HEK293 (cell line): ENCODE measurements at regions not wholly inside any gene's neighbourhood (a gene's known extent, or its start where the extent isn't known, plus 50 kb on each side); places are given as distances from the start of the nearest gene placed in this dataset.

Experiments used
- CTCF ChIA-PET: fragments of 350-600 bp; formaldehyde crosslinking; extraction: SDS; loops from one replicate; lab custom pipeline; 2021; ENCODE audit warnings: antibody characterized with exemption; lab: Yijun Ruan, JAX
- POLR2A ChIA-PET: fragments of 300-600 bp; formaldehyde crosslinking; extraction: SDS; loops from one replicate; lab custom pipeline; 2020; ENCODE audit warnings: antibody characterized with exemption, inconsistent platforms; lab: Yijun Ruan, JAX
- H3K27ac ChIP-seq: fragments of 200-500 bp; sonication (Bioruptor generic); 2 replicates; pipeline ENCODE4 v1.5.1; 2014; ENCODE audit warnings: low read depth, low read length, control low read depth, inconsistent platforms; ENCODE audit errors: extremely low read depth
- H3K36me3 ChIP-seq, 2 experiments: fragments of 200-500 bp in 1 of 2; sonication (Bioruptor generic) in 1 of 2; 1 replicate in 1 of 2; 2 replicates in 1 of 2; pipeline ENCODE4 v1.5.1; 2014 to 2017; ENCODE audit warnings: inconsistent platforms in 2 of 2, low read length in 2 of 2; ENCODE audit not compliant: control insufficient read depth in 2 of 2, insufficient read depth in 1 of 2
- H3K4me1 ChIP-seq: fragments of 200-500 bp; sonication (Bioruptor generic); 2 replicates; pipeline ENCODE4 v1.5.1; 2014; ENCODE audit warnings: mild to moderate bottlenecking, low read length, inconsistent platforms; ENCODE audit not compliant: control insufficient read depth, insufficient read depth
- H3K4me3 ChIP-seq: 2 replicates; pipeline ENCODE4 v1.5.1; 2011; ENCODE audit warnings: low read depth, mild to moderate bottlenecking, control low read depth, low read length, moderate library complexity
- H3K9me3 ChIP-seq: fragments of 200-500 bp; sonication (Bioruptor generic); 2 replicates; pipeline ENCODE4 v1.5.1; 2014; ENCODE audit warnings: low read depth, low read length, inconsistent platforms; ENCODE audit not compliant: control insufficient read depth, insufficient read depth
- GFI1B ChIP-seq: fragments of 450-650 bp; formaldehyde crosslinking; IDR thresholded peaks from 2 replicates; pipeline ENCODE4 v1.5.1; 2016; ENCODE audit warnings: missing biosample characterization, missing genetic modification characterization
- PRDM4 ChIP-seq: fragments of 450-650 bp; formaldehyde crosslinking; IDR thresholded peaks from 2 replicates; pipeline ENCODE4 v1.5.1; 2017; ENCODE audit warnings: missing biosample characterization, missing genetic modification characterization
- SP3 ChIP-seq: fragments of 450-650 bp; formaldehyde crosslinking; IDR thresholded peaks from 2 replicates; pipeline ENCODE4 v1.5.1; 2016; ENCODE audit warnings: missing biosample characterization, missing genetic modification characterization
- WT1 ChIP-seq: fragments of 450-650 bp; formaldehyde crosslinking; IDR thresholded peaks from 2 replicates; pipeline ENCODE4 v1.5.1; 2016; ENCODE audit warnings: missing biosample characterization, missing genetic modification characterization
- ZBTB26 ChIP-seq: fragments of 450-650 bp; formaldehyde crosslinking; optimal IDR thresholded peaks from 2 replicates; pipeline ENCODE3; 2016; ENCODE audit warnings: missing biosample characterization, mild to moderate bottlenecking, missing genetic modification characterization
- ZBTB8A ChIP-seq: fragments of 450-650 bp; formaldehyde crosslinking; IDR thresholded peaks from 2 replicates; pipeline ENCODE4 v1.5.1; 2016; ENCODE audit warnings: missing biosample characterization, missing genetic modification characterization
- ZNF239 ChIP-seq: fragments of 450-650 bp; formaldehyde crosslinking; IDR thresholded peaks from 2 replicates; pipeline ENCODE4 v1.5.1; 2016; ENCODE audit warnings: missing biosample characterization, missing genetic modification characterization
- ZNF292 ChIP-seq: fragments of 450-650 bp; formaldehyde crosslinking; IDR thresholded peaks from 2 replicates; pipeline ENCODE4 v1.5.1; 2016; ENCODE audit warnings: low read depth, missing biosample characterization, missing genetic modification characterization, borderline replicate concordance
- ZNF398 ChIP-seq: fragments of 450-650 bp; formaldehyde crosslinking; IDR thresholded peaks from 2 replicates; pipeline ENCODE4 v1.5.1; 2017; ENCODE audit warnings: missing biosample characterization, missing genetic modification characterization
- ZNF433 ChIP-seq: fragments of 450-650 bp; formaldehyde crosslinking; IDR thresholded peaks from 2 replicates; pipeline ENCODE4 v1.5.1; 2016; ENCODE audit warnings: missing biosample characterization, missing genetic modification characterization, low read depth
- ZNF529 ChIP-seq: fragments of 450-650 bp; formaldehyde crosslinking; IDR thresholded peaks from 2 replicates; pipeline ENCODE4 v1.5.1; 2017; ENCODE audit warnings: missing genetic modification characterization, missing biosample characterization; ENCODE audit not compliant: insufficient replicate concordance
- ZNF580 ChIP-seq: fragments of 450-650 bp; formaldehyde crosslinking; IDR thresholded peaks from 2 replicates; pipeline ENCODE4 v1.5.1; 2016; ENCODE audit warnings: missing biosample characterization, missing genetic modification characterization
- ZNF623 ChIP-seq: fragments of 450-650 bp; formaldehyde crosslinking; IDR thresholded peaks from 2 replicates; pipeline ENCODE4 v1.5.1; 2016; ENCODE audit warnings: missing biosample characterization, missing genetic modification characterization

- TF ChIP-seq SP3 (tag by site-specific recombination): no peak
These were observed 123.1 kb upstream of the MON1B start (continued) for GRCh38 chr16:77067900-77068299.

- no peak for TF ChIP-seq PRDM4
- TF ChIP-seq WT1 (tag by site-specific recombination): no peak
- no peak for TF ChIP-seq ZNF580 (tag by site-specific recombination)
- TF ChIP-seq ZNF239 (tag by site-specific recombination): no peak
- no peak for TF ChIP-seq ZNF623
- ChIA-PET POLR2A (no interaction called here), CTCF (no interaction called here)
- H3K9me3 ChIP-seq: no peaks in the 10 kb centered on the region
- H3K27ac ChIP-seq: no peak overlapping the region
- no peaks in the 10 kb centered on the region for H3K4me1 ChIP-seq
- no peaks in the 10 kb centered on the region for H3K36me3 ChIP-seq
- H3K4me3 ChIP-seq: no peak overlapping the region
These were observed 122.6 kb upstream of the MON1B start for GRCh38 chr16:77068402-77068801.

GRCh38 chr16:77069929-77070328, 121.1 kb upstream of the MON1B start:
- Histone ChIP-seq H3K27ac (no peak overlapping the region), H3K9me3 (no peaks in the 10 kb centered on the region), H3K36me3 (no peaks in the 10 kb centered on the region), H3K4me3 (no peak overlapping the region), H3K4me1 (no peaks in the 10 kb centered on the region)
- CTCF ChIA-PET: no interaction called here
- TF ChIP-seq ZNF529 (tag by site-specific recombination): no peak
- TF ChIP-seq ZNF433: no peak
- no peak for TF ChIP-seq ZBTB8A
- TF ChIP-seq ZNF398 (tag by site-specific recombination): no peak
- POLR2A ChIA-PET: no interaction called here

- no peaks in the 10 kb centered on the region for H3K9me3 ChIP-seq
- CTCF ChIA-PET: interaction anchor here (0.6 to 1.4 kb wide), 2 partner anchors 12 to 70 kb away, joined by 4 read pairs; no protein-coding TSS in a partner anchor
- no peaks in the 10 kb centered on the region for H3K36me3 ChIP-seq
- H3K27ac ChIP-seq: no peak overlapping the region
- TF ChIP-seq WT1 (tag by site-specific recombination): no peak
- no peak for TF ChIP-seq ZBTB26 (tag by site-specific recombination)
- no peak for TF ChIP-seq GFI1B (tag by site-specific recombination)
- no peak for TF ChIP-seq ZNF292 (tag by site-specific recombination)
- no peaks in the 10 kb centered on the region for H3K4me1 ChIP-seq
- no peak overlapping the region for H3K4me3 ChIP-seq
- POLR2A ChIA-PET: no interaction called here
These were observed 120.3 kb upstream of the MON1B start for GRCh38 chr16:77070683-77071082.
